ENCODE measurements at regions not wholly inside any gene's neighbourhood (a gene's known extent, or its start where the extent isn't known, plus 50 kb on each side); places are given as distances from the start of the nearest gene placed in this dataset.
"Not testable (repeated sequence)": the region's sequence is repeated elsewhere in the genome, so short reads cannot be mapped to it uniquely, and the experiment has no call there.

GRCh38 chr11:70592641-70593165 lies 194.4 kb downstream of the CTTN start:
- no peak for DNase-seq

DNA sequence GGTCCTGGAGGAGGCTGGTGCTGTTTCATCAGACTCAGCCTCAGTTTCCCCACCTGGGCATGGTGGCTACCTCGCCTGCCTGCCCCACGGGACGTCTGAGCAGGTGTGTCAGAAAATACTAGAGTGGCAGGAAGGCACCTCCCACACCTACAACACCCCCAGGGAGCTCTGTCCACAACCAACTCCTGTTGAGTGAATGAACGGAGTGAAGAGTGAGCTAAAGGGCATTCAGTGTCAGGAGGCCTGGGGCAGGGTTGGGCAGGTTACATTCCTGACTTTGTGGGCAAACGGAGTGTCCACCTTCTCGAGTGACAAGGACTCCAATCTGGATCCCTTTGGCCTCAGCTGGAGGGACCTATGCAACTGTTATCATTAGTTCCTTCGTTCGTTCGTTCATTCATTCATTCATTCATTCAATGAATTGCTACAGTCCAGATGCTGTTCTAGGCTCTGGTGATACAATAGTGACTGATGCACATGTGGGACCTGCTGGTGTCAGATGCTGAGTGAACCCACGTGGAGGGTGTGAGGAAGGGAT lies 195.2 kb downstream of the CTTN start:
- DNase-seq, result no peak

DNA sequence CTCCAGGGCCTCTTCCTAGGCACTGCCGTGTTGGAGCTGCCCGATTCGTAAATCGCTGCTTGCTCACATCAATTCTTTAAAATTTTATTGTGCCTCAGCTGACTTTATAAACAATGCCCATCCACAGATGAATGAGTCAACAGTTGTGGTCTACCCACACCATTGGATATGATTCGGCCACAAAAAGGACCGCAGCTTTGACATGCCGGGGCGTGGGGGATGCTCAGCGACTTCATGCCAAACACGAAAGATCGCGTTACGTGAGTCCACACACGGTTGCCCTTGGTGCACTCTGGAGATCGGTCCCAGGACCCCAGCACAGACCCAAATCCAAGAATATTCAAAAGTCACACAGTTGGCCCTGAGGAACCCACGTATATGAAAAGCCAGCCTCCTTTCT lies 195.7 kb downstream of the CTTN start:
- DNase-seq, result no peak

DNA sequence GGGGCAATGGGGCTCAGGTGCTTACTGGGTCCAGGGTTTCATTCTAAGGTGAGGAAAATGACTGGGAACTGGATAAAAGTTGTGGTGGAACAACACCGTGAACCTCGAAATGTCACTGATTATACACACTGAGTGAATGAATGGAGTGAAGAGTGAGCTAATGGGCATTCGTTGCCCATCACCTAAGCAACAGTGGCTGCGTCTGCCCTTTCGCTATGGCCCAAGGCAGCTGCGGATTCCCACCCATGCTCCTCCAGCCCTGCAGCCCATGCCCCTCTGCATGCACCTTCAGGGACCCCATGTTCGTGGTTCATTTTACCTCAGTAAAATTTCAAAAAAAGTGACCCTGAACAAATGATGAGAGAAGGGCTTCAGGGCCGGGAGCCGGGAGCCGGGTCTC lies 196.3 kb downstream of the CTTN start:
- no peak for DNase-seq

GRCh38 chr11:70595016-70595415 lies 196.7 kb downstream of the CTTN start:
- DNase-seq, result no peak

DNA sequence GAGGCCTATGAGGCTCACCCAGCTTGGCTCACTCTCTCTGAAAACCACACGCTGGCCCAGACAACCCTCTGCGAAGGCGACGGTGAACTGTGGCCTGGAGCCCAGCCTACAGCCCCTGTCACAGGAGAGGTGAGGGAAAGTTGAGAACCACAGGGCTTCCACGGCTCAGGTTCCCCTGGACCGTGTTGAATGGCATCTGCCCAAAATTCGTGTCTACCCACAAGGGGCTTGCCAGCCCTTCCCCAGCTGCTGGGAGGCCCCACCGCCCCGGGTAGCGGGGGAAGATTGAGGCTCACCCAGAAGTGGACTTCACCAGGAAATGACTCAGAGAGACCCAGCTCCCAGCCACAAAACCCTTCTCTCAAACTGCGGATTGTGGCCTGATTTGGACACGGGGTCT lies 197.1 kb downstream of the CTTN start:
- DNase-seq, result no peak

DNA sequence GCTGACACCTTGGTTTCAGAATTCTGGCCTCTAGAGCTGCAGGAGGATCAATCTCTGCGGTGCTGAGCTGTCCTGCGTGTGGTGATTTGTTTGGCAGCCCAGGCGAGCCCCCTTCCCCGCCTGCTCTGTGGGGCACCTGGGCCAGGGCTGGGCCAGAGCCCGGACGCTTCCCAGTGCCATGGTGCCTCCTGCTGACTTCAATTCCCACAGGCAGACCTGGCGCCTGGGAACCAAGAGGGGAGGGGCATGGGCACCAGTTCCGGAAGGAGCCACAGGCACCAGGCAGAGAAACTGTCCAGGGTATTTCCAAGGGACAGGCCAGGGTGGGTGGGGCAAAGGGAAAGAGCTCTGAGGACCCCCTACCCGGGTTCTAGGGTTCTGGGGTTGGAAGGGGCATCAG lies 197.8 kb downstream of the CTTN start:
- no peak for DNase-seq

DNA sequence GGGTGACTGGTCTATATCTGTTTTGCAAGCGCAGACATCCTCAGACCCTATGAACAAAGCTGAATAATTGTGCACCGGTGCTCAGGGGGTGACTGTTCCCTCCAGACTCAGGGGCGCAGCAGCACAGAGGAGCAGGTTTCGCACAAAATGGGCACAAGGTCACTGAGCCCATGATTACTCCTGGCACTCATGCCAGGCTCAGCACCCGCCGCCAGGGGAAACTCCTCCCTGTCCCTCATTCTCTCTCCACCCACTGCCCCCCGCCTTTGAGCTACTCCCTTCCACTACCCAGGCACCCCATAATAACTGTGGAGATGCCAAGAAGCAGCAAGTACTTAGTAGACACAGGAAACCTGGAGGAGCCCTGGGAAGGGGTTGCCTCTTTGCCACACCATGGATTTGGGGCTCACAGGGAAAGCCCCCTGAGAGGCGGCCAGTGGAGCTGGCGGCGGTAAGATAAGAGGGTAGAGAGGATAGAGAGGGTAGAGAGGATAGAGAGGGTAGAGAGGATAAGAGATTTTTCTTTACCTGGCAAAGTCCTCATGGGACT lies 198.8 kb downstream of the CTTN start:
- DNase-seq, result no peak

- no peak for DNase-seq
Measured at GRCh38 chr11:70597751-70598625, 199.7 kb downstream of the CTTN start.

DNA sequence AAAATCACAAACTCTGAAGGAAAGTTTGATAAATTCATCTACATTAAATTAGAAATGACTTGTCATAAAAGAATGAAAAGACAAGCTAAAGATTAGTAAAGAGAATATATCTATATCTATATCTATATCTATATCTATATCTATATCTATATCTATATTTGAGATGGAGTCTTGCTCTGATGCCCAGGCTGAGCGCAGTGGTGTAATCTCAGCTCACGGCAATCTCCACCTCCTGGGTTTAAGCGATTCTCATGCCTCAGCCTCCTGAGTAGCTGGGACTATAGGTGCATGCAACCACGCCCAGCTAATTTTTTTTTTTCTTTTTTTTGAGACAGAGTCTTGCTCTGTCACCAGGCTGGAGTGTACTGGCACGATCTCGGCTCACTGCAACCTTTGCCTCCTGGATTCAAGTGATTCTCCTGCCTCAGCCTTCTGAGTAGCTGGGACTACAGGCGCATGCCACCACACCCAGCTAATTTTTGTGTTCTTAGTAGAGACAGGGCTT lies 202.6 kb downstream of the CTTN start:
- not testable (repeated sequence) for DNase-seq

DNA sequence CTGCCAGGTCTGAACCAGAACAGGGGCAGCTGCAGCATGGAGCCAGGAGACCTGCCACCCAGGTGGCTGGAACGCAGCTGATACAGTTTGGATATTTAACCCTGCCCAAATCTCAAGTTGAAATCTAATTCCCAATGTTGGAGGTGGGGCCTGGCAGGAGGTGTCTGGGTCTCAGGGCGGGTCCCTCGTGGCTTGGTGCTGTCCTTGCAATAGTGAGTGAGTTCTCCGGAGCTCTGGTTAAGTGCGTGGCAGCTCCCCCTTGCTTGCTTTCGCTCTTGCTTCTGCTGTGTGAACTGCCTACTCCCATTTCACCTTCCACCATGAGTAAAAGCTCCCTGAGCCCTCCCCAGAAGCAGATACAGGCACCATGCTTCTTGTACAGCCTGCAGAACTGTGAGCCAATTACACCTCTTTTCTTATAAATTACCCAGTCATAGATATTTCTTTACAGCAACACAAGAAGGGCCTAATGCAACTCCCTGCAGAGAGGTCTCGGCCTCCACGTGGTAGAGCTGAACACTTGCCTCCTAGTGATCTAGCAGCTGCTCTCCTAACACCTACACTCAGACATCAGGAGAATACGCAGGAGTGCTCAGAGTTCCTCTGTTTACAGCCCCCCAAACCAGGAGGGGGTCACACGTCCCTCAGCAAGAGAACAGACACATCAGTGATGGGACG lies 203.7 kb downstream of the CTTN start:
- no peak for DNase-seq

DNA sequence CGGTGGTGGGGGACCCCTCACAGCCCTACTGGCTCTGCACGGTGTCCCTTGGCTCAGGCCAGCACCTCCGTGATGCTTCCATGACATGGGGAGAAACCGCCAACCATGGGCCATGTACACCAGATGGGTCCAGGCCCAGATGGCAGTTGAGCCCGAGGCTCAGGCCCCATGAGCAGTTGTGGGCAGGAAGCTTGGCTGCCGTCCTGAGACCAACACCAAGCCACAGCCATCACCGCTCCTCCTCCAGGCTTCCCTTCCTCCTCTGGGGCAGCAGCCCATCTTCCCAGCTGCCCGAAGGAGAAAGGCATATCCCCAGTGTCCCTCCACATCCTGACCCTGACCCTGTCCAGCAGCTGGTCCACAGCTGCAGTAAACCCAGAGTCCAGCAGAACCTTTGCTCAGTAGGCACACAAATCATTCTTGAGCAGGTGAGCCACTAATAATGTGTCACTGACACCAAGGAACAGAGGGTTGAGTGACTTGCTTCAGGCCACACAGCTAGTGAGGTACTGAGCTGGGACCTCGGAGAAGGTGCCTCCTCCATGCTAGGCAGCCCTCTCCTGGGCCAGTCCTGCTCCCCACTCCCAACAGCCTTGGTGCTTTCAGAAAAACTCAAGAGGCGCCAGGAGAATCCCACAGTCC lies 204.9 kb downstream of the CTTN start:
- no peak for DNase-seq

DNA sequence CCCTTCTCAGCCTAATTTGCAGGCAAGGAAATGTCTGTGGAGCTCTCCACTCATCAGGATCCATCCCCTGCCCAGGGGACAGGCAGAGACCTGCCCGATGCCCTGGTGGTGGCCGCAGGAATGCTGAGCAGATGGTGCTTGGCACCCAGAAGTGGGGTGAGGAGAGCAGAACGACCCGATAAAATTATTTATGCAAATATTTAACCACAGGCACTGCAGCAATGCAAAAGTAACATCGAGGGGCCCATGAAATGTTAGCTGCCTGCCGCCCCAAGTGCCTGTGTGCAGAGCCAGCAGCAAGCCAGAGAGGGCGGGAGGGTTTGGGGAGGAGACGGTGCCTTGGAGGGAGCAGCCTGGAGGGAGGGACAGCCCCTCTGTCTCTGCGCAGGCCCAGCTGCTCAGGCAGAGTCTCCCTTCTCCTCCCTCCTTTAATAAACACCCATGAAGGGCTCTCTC lies 205.5 kb downstream of the CTTN start:
- DNase-seq, result no peak

DNA sequence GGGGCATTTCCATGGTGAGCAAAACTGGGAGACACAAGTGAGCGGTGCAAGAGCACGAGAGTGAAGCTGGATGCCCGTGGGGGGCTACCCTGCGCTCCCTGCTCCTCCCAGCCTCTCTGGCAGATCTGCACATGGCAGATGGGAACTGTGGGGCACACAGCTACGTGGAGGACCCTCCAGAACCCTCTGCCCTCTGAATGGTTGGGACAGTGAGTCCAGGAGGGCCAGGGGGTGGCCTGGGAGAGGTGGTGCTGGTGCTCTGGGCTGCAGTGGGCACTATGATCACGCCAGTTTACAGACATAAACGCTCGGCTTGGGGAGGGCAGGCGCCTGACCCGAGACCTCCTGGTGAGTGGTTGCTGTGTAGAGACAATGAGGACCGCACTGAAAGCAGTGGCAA lies 205.9 kb downstream of the CTTN start:
- no peak for DNase-seq

- DNase-seq, result no peak
Measured at GRCh38 chr11:70604630-70605467, 206.5 kb downstream of the CTTN start.

DNA sequence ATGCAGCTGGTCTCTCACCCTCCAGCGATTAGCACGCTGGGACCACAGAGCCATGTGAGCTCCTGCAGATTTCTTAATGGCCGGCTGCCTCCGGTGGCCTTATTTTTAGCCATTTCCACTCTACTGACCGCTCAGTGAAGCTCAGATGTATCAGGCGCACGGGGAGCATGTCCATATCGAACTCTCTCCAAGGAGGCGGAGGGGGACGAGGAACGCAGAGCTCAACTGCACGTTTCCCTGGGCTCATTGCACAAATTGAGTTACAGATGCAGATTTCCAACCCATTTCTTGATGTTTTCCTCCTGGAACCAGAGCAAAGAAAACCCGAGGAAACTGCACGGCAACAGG lies 207.1 kb downstream of the CTTN start:
- DNase-seq, result no peak

DNA sequence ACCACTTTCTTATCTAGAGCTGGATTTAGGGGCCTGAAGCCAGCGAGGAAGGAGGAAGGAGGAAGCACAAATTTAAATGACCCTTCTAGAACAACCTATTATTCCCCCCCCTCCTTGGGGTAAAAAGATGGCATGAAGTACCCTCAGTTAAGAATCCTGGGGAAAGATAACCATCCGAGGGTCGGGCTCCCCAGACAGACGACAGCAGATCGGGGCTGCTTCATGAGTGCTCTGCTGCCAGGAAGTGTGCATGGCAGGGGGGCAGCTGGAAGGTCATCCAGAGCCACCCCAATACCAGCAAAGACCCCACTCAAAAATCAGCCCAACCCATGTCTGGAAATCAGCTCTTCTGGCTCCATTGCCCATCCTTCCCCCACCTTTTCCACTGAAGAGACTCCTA lies 207.5 kb downstream of the CTTN start:
- DNase-seq, result no peak

GRCh38 chr11:70606248-70606950 lies 208.1 kb downstream of the CTTN start:
- no peak for DNase-seq

DNA sequence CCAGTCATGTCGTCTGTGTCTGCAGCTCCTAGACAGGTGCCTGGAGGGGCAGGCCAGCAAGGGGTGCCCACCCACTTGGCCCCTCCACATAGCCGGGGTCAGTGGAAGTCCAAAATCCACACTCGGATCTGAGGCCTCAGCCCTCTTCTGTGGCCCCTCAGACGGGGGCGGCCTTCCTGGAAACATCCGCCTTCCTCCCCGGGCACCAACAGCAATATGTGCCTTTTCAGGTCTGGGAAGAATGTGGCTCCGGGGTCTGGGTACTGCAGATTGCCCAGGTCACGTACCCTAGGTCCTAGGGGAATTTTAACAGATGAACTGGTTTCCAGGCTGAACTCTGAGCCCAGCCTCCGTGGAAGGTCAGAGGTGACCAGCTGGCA lies 208.6 kb downstream of the CTTN start:
- DNase-seq, result no peak

DNA sequence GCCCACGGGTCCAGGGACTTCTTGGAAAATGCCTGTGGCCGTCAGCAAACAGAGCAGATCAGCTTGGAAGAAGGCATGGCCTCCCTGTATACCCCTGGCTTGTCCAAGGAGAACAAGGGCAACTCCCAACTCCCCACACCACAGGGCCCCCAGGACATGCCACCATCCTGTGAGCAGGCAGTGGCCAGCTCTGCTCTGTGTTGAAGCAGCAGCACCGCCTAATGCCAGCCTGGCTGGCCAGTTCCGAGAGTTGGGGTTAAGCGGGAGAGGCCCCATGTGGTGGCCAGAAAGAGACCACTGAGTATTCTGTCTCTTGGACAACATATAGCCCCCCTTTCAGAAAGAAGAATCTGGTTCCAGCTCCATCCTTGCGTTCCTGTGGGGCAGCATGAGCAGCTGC lies 209.2 kb downstream of the CTTN start:
- no peak for DNase-seq

Measured in left kidney (tissue), 1 donor.